Ovary (tissue), 7 donors: ENCODE measurements at regions not wholly inside any gene's neighbourhood (a gene's known extent, or its start where the extent isn't known, plus 50 kb on each side); places are given as distances from the start of the nearest gene placed in this dataset.
A peak's percentile ranks its signal among the peaks of the same experiment; 100 is the strongest.

ENCODE experiments used
- DNase-seq, 5 donors: peaks; one replicate each; pipeline ENCODE4 v3.0.0-alpha.2; 2019 to 2020
- H3K27ac ChIP-seq, 2 donors: fragments of 200-600 bp; one replicate each; pipeline versions ENCODE4 v1.5.1 to v1.8.0; 2019 to 2022
- H3K27me3 ChIP-seq: fragments of 200-600 bp; one replicate; pipeline ENCODE4 v1.8.0; 2022
- H3K36me3 ChIP-seq: fragments of 200-600 bp; sonication (generic); one replicate; pipeline ENCODE4 v1.5.1; 2019
- H3K4me1 ChIP-seq: one replicate; pipeline ENCODE4 v1.8.1; 2013; ENCODE audit warnings: mild to moderate bottlenecking, moderate library complexity; ENCODE audit not compliant: insufficient read depth
- H3K4me3 ChIP-seq: fragments of 200-600 bp; sonication (generic); one replicate; pipeline ENCODE4 v1.5.1; 2017
- H3K9me3 ChIP-seq, 2 donors: fragments of 200-600 bp in 1 of 2; sonication (generic) in 1 of 2; one replicate each; pipeline versions ENCODE4 v1.5.1 to v1.8.1; 2013 to 2019; ENCODE audit warnings: mild to moderate bottlenecking in 1 of 2, moderate library complexity in 1 of 2
- CTCF ChIP-seq, 3 donors: fragments of 450-650 bp in 2 of 3; fragments of 200-600 bp in 1 of 3; IDR thresholded peaks; one replicate each; pipeline versions ENCODE4 v1.5.1 to v1.8.0; 2016 to 2022; ENCODE audit warnings: antibody characterized with exemption in 3 of 3, mild to moderate bottlenecking in 1 of 3
- EP300 ChIP-seq: sonication (generic); formaldehyde crosslinking; IDR thresholded peaks from one replicate; pipeline ENCODE4 v1.6.1; 2017; ENCODE audit warnings: antibody characterized with exemption
- POLR2A ChIP-seq: fragments of 450-650 bp; IDR thresholded peaks from one replicate; pipeline ENCODE4 v1.6.1; 2017; ENCODE audit warnings: antibody characterized with exemption, mild to moderate bottlenecking, moderate library complexity
- WGBS, 3 donors: extraction: QIAGEN DNeasy Blood & Tissue Kit in 1 of 3; methylation state at CpG; one replicate each; pipeline versions ENCODE4 v1.1.5 to v1.1.7; 2013 to 2017; 5-methylcytosine and 5-hydroxymethylcytosine counted together
- intact Hi-C, 4 donors: fragments of 100-400 bp; cut with DNase I; formaldehyde crosslinking; loops; one replicate each; pipeline versions ENCODE4 v1.11.0 to v1.15.1; 2022 to 2023
- donor health status: DM: no; HTN: no; CAD: no; lungs with moderate emphysema.
- donor health status: DM: no; HTN: no; CAD: no.
- donor health status: Bipolar disorder and iron deficiency.
- donor health status: DM: no; HTN: no; CAD: no.
- donor health status: DM: yes; HTN: yes; CAD: no.

DNA sequence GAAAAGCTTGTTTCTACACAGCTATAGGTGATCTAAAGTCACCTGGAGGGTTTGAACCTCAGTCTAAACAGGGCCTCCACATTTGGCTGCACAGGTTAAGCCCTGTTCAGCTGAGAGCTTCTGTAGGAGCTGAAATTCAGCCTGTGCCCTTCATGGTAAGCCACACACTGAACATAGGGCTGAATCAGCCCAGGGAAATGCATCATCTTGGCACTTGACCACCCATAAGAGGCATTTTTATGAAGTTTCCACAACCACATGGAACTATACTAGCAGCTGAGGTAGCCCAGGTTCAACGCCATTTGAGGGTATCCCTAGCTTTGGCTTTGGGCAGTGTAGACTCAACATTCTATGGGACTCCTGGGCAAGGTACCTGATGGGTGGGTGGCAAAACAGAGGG, 126.8 kb downstream of the FAM174B start:
- Histone ChIP-seq H3K9me3 (no peaks in the 10 kb centered on the region), H3K27ac (no peak overlapping the region), H3K4me1 (peaks cover 3% of the 10 kb centered on the region), H3K4me3 (no peak overlapping the region), H3K27me3 (no peaks in the 10 kb centered on the region), H3K36me3 (no peaks in the 10 kb centered on the region)
- intact Hi-C loops = loop anchor here in 2 of 4 donors (10.0 kb wide), 2 partner anchors 156 to 186 kb away; no protein-coding TSS in a partner anchor
- TF ChIP-seq CTCF (IDR thresholded peaks at IDR 0.05) = no peak
- TF ChIP-seq EP300 = no peak
- no peak for TF ChIP-seq POLR2A
- WGBS, 3 donors = 91 to 100% (median 96%) methylated on average over 1 of the region's 1 CpG
- DNase-seq = no peak

- 39 to 50% (median 43%) methylated on average over 2 of the region's 2 CpGs for WGBS, 3 donors
- H3K9me3 ChIP-seq = no peaks in the 10 kb centered on the region
- intact Hi-C loops = loop anchor here in 2 of 4 donors (10.0 kb wide), 2 partner anchors 158 to 188 kb away; no protein-coding TSS in a partner anchor
- no peak overlapping the region for H3K27ac ChIP-seq
- DNase-seq = peak in 3 of 5 donors; percentile 21 to 58 (median 44)
- no peaks in the 10 kb centered on the region for H3K27me3 ChIP-seq
- H3K36me3 ChIP-seq = no peaks in the 10 kb centered on the region
- no peak overlapping the region for H3K4me3 ChIP-seq
- TF ChIP-seq CTCF (IDR thresholded peaks at IDR 0.05) = no peak
- no peak for TF ChIP-seq POLR2A
- TF ChIP-seq EP300 = no peak
- peaks cover 3% of the 10 kb centered on the region for H3K4me1 ChIP-seq
Measured at GRCh38 chr15:92527197-92527596, 128.4 kb downstream of the FAM174B start.

DNA sequence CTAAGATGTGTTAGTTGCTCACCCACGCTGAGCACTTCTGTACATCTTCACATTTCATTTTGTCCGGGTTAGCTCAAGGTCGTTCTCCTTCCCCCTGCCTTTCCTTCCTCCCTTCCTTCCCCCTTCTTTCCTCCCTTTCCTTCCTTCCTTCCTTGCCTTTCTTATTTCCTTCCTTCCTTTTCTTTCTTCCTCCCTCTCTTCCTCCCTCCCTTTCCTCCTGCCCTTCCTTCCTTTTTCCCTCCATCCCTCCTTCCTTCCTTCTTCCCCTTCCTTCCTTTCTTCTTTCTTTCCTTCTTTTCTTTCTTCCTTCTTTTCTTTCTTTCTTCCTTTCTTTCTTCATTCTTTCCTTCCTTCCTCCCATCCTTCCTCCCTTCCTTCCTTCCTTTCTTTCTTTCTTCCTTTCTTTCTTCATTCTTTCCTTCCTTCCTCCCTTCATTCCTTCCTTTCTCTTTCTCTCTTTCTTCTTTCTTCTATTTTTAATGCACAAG, 129.8 kb downstream of the FAM174B start:
- Histone ChIP-seq H3K36me3 (no peaks in the 10 kb centered on the region), H3K27ac (no peak overlapping the region), H3K4me3 (no peak overlapping the region), H3K4me1 (peaks cover 3% of the 10 kb centered on the region), H3K9me3 (no peaks in the 10 kb centered on the region), H3K27me3 (no peaks in the 10 kb centered on the region)
- DNase-seq = no peak
- intact Hi-C loops = loop anchor here in 2 of 4 donors (10.0 kb wide), 2 partner anchors 159 to 189 kb away; no protein-coding TSS in a partner anchor
- TF ChIP-seq CTCF (IDR thresholded peaks at IDR 0.05) (no peak), POLR2A (no peak), EP300 (no peak)
- WGBS, 3 donors = 38 to 54% (median 47%) methylated on average over 3 of the region's 3 CpGs

DNA sequence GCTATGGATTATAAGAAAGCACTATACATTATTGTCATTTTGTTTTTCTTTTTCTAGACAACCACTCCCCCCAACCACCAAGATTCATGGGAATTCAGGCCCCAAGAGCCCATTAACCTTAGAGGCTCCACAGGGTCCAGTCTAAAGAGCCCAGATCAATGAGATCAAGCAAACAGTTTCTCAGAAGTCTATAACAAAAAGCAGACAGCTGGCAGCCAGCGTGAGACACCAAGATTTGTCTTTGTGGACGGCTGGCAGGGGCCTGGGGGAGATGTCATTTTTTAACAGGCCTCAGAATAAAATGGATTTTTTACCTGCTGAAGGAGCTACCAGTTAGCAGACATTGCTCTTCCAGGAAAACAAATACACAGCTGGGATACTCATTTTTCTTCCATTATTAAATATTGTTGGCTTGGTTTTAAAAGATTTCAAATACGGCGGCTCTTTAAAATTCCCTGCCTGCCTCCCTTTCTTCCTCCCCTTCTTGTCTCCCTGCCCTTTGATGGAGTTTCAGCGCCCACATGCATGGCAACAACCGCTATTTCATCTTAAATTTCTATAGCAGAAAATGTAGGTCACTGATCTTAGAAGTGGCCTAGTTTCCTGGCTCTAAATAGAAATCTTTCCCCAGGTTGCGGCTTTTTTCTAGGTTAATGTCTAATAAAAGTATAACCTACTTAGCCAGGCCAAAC, 130.6 kb downstream of the FAM174B start:
- Histone ChIP-seq H3K9me3 (no peaks in the 10 kb centered on the region), H3K27me3 (no peaks in the 10 kb centered on the region), H3K4me1 (peaks cover 3% of the 10 kb centered on the region), H3K4me3 (no peak overlapping the region), H3K36me3 (no peaks in the 10 kb centered on the region), H3K27ac (no peak overlapping the region)
- no peak for DNase-seq
- WGBS, 3 donors = 83 to 89% (median 86%) methylated on average over 7 of the region's 7 CpGs
- TF ChIP-seq CTCF (IDR thresholded peaks at IDR 0.05) (no peak), POLR2A (no peak), EP300 (no peak)
- intact Hi-C loops = loop anchor here (5.0 to 10.0 kb wide), 5 partner anchors 157 to 190 kb away; no protein-coding TSS in a partner anchor
